Ascending aorta (tissue), 2 donors: ENCODE measurements at regions not wholly inside any gene's neighbourhood (a gene's known extent, or its start where the extent isn't known, plus 50 kb on each side); places are given as distances from the start of the nearest gene placed in this dataset.

ENCODE experiments used
- DNase-seq, 2 donors: peaks; one replicate each; pipeline ENCODE4 v3.0.0-alpha.2; 2019; ENCODE audit warnings: low spot score in 2 of 2
- H3K27ac ChIP-seq, 2 donors: fragments of 200-600 bp; sonication (generic); one replicate each; pipeline ENCODE4 v1.5.1; 2016 to 2017; ENCODE audit warnings: mild to moderate bottlenecking in 1 of 2
- H3K27me3 ChIP-seq: fragments of 200-600 bp; sonication (generic); one replicate; pipeline ENCODE4 v1.5.1; 2017
- H3K36me3 ChIP-seq, 2 donors: fragments of 200-600 bp; sonication (generic); one replicate each; pipeline ENCODE4 v1.5.1; 2016
- H3K4me1 ChIP-seq, 2 donors: fragments of 200-600 bp; sonication (generic); one replicate each; pipeline ENCODE4 v1.5.1; 2016 to 2017; ENCODE audit warnings: mild to moderate bottlenecking in 1 of 2
- H3K4me3 ChIP-seq, 2 donors: fragments of 200-600 bp; sonication (generic); one replicate each; pipeline ENCODE4 v1.5.1; 2016 to 2017; ENCODE audit warnings: mild to moderate bottlenecking in 1 of 2
- H3K9me3 ChIP-seq, 2 donors: fragments of 200-600 bp; sonication (generic); one replicate each; pipeline ENCODE4 v1.5.1; 2016
- intact Hi-C: fragments of 100-400 bp; cut with DNase I; formaldehyde crosslinking; loops from one replicate; pipeline ENCODE4 v1.15.1; 2023
- TF ChIP-seq, protein P1 (sequence below), 3 experiments: fragments of 200-600 bp in 2 of 3; fragments of 450-650 bp in 1 of 3; sonication (generic) in 2 of 3; IDR thresholded peaks; one replicate each; pipeline ENCODE4 v1.5.1; 2016 to 2019; ENCODE audit warnings: antibody characterized with exemption in 3 of 3, mild to moderate bottlenecking in 1 of 3, moderate library complexity in 1 of 3

DNA sequence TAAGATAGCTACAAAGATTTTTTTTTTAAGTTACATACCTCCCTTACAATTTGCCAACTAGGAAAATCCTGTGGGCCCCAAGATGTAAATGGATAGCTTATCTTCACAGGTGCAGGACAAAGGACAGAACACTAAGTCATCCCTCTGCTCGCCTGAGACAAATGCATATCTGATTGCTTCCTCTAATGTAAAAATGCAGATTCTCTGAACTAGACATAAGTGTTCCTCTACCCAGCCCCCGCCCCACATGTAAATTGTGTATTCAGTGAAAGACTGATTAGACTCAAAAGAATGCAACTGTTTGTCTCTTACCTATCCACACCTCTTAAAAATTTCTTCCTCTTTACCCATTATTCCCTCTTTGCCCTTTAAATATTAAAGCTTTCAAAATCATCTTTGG lies 96.5 kb downstream of the CYP26B1 start:
- no peak overlapping the region for H3K4me3 ChIP-seq
- no peak for DNase-seq
- no peaks in the 10 kb centered on the region for H3K27me3 ChIP-seq

DNA sequence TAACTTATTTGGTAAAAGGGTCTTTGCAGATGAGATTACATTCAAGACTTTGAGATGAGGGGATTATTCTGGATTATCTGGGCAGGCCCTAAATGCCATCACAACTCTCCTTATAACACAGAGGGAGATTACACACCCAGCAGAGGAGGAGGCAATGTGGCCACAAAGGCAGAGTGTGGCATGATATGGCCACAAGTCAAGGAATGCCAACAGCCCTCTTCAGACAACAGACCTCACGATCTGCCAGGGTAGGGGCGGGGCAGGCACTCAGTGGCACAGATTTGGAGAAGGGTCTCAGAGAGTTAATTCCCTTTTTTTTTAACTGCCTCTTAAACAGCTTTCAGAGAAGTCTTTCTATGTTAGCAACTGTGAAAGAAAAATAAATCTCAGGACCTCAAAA lies 96.9 kb downstream of the CYP26B1 start:
- Histone ChIP-seq H3K4me1 (no peaks in the 10 kb centered on the region), H3K9me3 (peaks cover 0 to 18% of the 10 kb centered on the region in 2 donors), H3K4me3 (no peak overlapping the region), H3K36me3 (no peaks in the 10 kb centered on the region), H3K27ac (no peak overlapping the region), H3K27me3 (no peaks in the 10 kb centered on the region)
- TF ChIP-seq, protein P1, sequence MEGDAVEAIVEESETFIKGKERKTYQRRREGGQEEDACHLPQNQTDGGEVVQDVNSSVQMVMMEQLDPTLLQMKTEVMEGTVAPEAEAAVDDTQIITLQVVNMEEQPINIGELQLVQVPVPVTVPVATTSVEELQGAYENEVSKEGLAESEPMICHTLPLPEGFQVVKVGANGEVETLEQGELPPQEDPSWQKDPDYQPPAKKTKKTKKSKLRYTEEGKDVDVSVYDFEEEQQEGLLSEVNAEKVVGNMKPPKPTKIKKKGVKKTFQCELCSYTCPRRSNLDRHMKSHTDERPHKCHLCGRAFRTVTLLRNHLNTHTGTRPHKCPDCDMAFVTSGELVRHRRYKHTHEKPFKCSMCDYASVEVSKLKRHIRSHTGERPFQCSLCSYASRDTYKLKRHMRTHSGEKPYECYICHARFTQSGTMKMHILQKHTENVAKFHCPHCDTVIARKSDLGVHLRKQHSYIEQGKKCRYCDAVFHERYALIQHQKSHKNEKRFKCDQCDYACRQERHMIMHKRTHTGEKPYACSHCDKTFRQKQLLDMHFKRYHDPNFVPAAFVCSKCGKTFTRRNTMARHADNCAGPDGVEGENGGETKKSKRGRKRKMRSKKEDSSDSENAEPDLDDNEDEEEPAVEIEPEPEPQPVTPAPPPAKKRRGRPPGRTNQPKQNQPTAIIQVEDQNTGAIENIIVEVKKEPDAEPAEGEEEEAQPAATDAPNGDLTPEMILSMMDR (IDR thresholded peaks at IDR 0.05), result no peak
- intact Hi-C loops, result no loop called here
- no peak for DNase-seq

More for the DNA sequence above, 96.5 kb downstream of the CYP26B1 start:
- no peaks in the 10 kb centered on the region for H3K4me1 ChIP-seq
- intact Hi-C loops, result no loop called here
- TF ChIP-seq, protein P1 (IDR thresholded peaks at IDR 0.05), result no peak
- H3K9me3 ChIP-seq, result peaks cover 0 to 18% of the 10 kb centered on the region in 2 donors
- H3K36me3 ChIP-seq, result no peaks in the 10 kb centered on the region
- H3K27ac ChIP-seq, result no peak overlapping the region

DNA sequence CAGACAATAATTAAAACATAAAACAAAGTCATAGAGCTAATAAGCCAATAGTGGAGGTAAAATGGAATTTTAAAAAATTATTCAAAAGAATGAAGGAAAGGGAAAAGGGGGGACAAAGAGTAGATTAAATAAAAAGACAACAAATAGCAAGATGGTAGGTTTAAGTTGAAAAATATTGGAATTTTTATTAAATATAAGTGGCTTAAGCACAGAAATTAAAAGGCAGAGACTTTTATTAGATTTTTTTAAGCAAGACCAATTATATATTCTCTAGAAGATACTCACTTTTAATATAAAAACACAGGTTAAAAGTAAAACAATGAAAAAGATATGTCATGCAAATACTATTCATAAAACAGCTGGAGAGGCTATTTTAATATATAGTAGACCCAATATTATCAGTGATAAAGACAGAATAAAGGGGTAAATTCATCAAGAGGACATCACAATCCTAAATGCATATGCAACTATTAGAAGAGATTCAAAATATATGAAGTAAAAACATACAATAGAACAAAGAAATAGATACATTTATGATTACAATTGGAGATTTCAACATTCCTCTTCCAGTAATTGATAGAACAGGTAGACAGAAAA lies 98.7 kb downstream of the CYP26B1 start:
- TF ChIP-seq, protein P1 (IDR thresholded peaks at IDR 0.05), result no peak
- Histone ChIP-seq H3K4me1 (no peaks in the 10 kb centered on the region), H3K9me3 (peaks cover 5 to 18% of the 10 kb centered on the region in 2 donors), H3K27me3 (no peaks in the 10 kb centered on the region), H3K36me3 (no peaks in the 10 kb centered on the region), H3K27ac (no peak overlapping the region), H3K4me3 (no peak overlapping the region)
- no peak for DNase-seq
- intact Hi-C loops, result no loop called here

GRCh38 chr2:72043985-72044384 lies 103.7 kb downstream of the CYP26B1 start:
- Histone ChIP-seq H3K27me3 (no peaks in the 10 kb centered on the region), H3K36me3 (no peaks in the 10 kb centered on the region), H3K4me3 (no peak overlapping the region), H3K4me1 (no peaks in the 10 kb centered on the region), H3K9me3 (peaks cover 5 to 9% of the 10 kb centered on the region in 2 donors), H3K27ac (no peak overlapping the region)
- TF ChIP-seq, protein P1 (IDR thresholded peaks at IDR 0.05), result no peak
- intact Hi-C loops, result no loop called here
- no peak for DNase-seq

DNA sequence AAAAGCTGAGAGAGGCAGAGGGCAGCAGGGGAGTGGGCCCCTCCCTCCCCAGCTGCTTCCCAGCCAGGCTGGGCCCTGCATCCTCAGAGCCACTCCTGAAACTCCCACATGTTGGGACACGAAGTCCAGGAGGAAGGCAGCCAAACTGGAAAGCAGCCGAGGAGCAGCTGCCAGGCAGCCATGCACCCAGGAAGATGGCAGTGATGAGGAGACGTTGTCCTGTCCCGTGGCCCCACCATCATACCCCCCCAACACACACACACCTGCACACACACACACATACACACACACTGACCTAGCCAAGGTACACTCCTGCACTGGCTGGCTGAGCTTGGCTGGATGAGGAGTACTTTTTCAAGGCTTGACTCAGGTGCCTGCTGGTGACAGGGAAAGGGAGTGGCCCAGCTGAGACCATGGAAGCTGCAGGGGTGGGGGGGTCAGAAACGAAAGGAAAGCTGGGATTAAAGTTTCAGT lies 106.0 kb downstream of the CYP26B1 start:
- no peaks in the 10 kb centered on the region for H3K4me1 ChIP-seq
- intact Hi-C loops, result no loop called here
- peaks cover 0 to 5% of the 10 kb centered on the region in 2 donors for H3K9me3 ChIP-seq
- no peaks in the 10 kb centered on the region for H3K27me3 ChIP-seq
- TF ChIP-seq, protein P1 (IDR thresholded peaks at IDR 0.05), result no peak
- no peaks in the 10 kb centered on the region for H3K36me3 ChIP-seq
- DNase-seq, result no peak
- H3K4me3 ChIP-seq, result no peak overlapping the region
- H3K27ac ChIP-seq, result no peak overlapping the region
